ENCODE measurements at regions not wholly inside any gene's neighbourhood (a gene's known extent, or its start where the extent isn't known, plus 50 kb on each side); places are given as distances from the start of the nearest gene placed in this dataset.

DNA sequence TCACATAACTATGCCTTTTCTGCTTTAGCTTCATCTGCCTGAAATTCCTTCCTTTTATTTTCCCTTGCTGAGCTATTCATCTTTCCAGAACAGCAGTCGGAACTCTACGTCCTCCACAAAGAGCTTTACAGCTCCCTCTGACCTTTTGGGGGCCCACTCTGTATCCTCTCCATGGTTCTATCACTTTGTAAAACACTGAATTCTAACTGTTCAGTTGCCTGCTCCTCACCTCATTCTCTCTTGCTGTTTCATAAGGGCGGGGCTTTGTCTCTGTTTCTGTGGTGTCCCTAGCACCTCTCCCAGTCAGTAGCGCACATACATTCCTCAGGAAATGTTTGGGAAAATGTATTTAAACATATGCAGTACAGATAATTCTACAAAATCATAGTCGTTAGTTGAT lies 737.0 kb downstream of the RAB28 start:
- no peak for TF ChIP-seq EZH2 (IDR thresholded peaks at IDR 0.05; ENCODE audit: low read depth, unreplicated experiment)
- TF ChIP-seq, protein P1, sequence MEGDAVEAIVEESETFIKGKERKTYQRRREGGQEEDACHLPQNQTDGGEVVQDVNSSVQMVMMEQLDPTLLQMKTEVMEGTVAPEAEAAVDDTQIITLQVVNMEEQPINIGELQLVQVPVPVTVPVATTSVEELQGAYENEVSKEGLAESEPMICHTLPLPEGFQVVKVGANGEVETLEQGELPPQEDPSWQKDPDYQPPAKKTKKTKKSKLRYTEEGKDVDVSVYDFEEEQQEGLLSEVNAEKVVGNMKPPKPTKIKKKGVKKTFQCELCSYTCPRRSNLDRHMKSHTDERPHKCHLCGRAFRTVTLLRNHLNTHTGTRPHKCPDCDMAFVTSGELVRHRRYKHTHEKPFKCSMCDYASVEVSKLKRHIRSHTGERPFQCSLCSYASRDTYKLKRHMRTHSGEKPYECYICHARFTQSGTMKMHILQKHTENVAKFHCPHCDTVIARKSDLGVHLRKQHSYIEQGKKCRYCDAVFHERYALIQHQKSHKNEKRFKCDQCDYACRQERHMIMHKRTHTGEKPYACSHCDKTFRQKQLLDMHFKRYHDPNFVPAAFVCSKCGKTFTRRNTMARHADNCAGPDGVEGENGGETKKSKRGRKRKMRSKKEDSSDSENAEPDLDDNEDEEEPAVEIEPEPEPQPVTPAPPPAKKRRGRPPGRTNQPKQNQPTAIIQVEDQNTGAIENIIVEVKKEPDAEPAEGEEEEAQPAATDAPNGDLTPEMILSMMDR (conservative IDR thresholded peaks at IDR 0.05; ENCODE audit: low read depth in 2 of 2) = no peak
- no peak for TF ChIP-seq ZNF114 (CRISPR knock-in tag; IDR thresholded peaks at IDR 0.05)
- TF ChIP-seq, protein P2, sequence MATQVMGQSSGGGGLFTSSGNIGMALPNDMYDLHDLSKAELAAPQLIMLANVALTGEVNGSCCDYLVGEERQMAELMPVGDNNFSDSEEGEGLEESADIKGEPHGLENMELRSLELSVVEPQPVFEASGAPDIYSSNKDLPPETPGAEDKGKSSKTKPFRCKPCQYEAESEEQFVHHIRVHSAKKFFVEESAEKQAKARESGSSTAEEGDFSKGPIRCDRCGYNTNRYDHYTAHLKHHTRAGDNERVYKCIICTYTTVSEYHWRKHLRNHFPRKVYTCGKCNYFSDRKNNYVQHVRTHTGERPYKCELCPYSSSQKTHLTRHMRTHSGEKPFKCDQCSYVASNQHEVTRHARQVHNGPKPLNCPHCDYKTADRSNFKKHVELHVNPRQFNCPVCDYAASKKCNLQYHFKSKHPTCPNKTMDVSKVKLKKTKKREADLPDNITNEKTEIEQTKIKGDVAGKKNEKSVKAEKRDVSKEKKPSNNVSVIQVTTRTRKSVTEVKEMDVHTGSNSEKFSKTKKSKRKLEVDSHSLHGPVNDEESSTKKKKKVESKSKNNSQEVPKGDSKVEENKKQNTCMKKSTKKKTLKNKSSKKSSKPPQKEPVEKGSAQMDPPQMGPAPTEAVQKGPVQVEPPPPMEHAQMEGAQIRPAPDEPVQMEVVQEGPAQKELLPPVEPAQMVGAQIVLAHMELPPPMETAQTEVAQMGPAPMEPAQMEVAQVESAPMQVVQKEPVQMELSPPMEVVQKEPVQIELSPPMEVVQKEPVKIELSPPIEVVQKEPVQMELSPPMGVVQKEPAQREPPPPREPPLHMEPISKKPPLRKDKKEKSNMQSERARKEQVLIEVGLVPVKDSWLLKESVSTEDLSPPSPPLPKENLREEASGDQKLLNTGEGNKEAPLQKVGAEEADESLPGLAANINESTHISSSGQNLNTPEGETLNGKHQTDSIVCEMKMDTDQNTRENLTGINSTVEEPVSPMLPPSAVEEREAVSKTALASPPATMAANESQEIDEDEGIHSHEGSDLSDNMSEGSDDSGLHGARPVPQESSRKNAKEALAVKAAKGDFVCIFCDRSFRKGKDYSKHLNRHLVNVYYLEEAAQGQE (IDR thresholded peaks at IDR 0.05; ENCODE audit: unreplicated experiment) = no peak
- TF ChIP-seq POLR2AphosphoS5 (IDR thresholded peaks at IDR 0.05; ENCODE audit: low read depth) = no peak
- no peak for TF ChIP-seq JUNB (IDR thresholded peaks at IDR 0.05; ENCODE audit: unreplicated experiment)
- no peak for TF ChIP-seq EZH2phosphoT487 (IDR thresholded peaks at IDR 0.05; ENCODE audit: unreplicated experiment)
- TF ChIP-seq ZNF331 (CRISPR knock-in tag; IDR thresholded peaks at IDR 0.05; ENCODE audit: low read depth) = no peak
- no peak for TF ChIP-seq CREB1 (CRISPR knock-in tag; IDR thresholded peaks at IDR 0.05; ENCODE audit: low read depth)
